Gastroesophageal sphincter (tissue), 4 donors: ENCODE measurements at regions not wholly inside any gene's neighbourhood (a gene's known extent, or its start where the extent isn't known, plus 50 kb on each side); places are given as distances from the start of the nearest gene placed in this dataset.

Source experiments
- ATAC-seq: fragments of 150-250 bp; one replicate; pipeline ENCODE4 v1.9.1; 2016; ENCODE audit warnings: mild to moderate bottlenecking, moderate library complexity
- H3K27ac ChIP-seq, 4 donors: fragments of 200-600 bp; sonication (generic) in 3 of 4; 1 replicate in 3 of 4; 2 replicates in 1 of 4; pipeline ENCODE4 v1.5.1; 2016 to 2019
- H3K27me3 ChIP-seq: fragments of 200-600 bp; sonication (generic); one replicate; pipeline ENCODE4 v1.5.1; 2019
- H3K36me3 ChIP-seq, 2 donors: fragments of 200-600 bp; sonication (generic); one replicate each; pipeline ENCODE4 v1.5.1; 2019; ENCODE audit warnings: control low read depth in 1 of 2
- H3K4me1 ChIP-seq, 3 donors: fragments of 200-600 bp; sonication (generic); 1 replicate in 2 of 3; 2 replicates in 1 of 3; pipeline ENCODE4 v1.5.1; 2016 to 2019; ENCODE audit warnings: control low read depth in 2 of 3
- H3K4me3 ChIP-seq, 2 donors: fragments of 200-600 bp; sonication (generic); one replicate each; pipeline ENCODE4 v1.5.1; 2019; ENCODE audit warnings: mild to moderate bottlenecking in 1 of 2, moderate library complexity in 1 of 2
- H3K9me3 ChIP-seq, 3 donors: fragments of 200-600 bp; sonication (generic); one replicate each; pipeline ENCODE4 v1.5.1; 2017 to 2019; ENCODE audit warnings: control low read depth in 2 of 3
- CTCF ChIP-seq, 4 experiments: fragments of 200-600 bp in 2 of 4; fragments of 450-650 bp in 2 of 4; sonication (generic) in 1 of 4; IDR thresholded peaks; one replicate each; pipeline ENCODE4 v1.5.1; 2017 to 2019; ENCODE audit warnings: antibody characterized with exemption in 4 of 4, mild to moderate bottlenecking in 2 of 4, moderate library complexity in 2 of 4
- EP300 ChIP-seq: sonication (generic); formaldehyde crosslinking; IDR thresholded peaks from one replicate; pipeline ENCODE4 v1.6.1; 2017; ENCODE audit warnings: antibody characterized with exemption, mild to moderate bottlenecking
- POLR2A ChIP-seq, 2 donors: fragments of 450-650 bp; IDR thresholded peaks; one replicate each; pipeline ENCODE4 v1.6.1; 2017; ENCODE audit warnings: antibody characterized with exemption in 2 of 2, mild to moderate bottlenecking in 2 of 2, moderate library complexity in 1 of 2
- POLR2AphosphoS5 ChIP-seq: sonication (generic); formaldehyde crosslinking; IDR thresholded peaks from one replicate; pipeline ENCODE4 v1.6.1; 2017; ENCODE audit warnings: antibody characterized with exemption
- WGBS, 2 donors: methylation state at CpG; one replicate each; pipeline ENCODE4 v1.1.5; 2018; ENCODE audit warnings: low coverage in 1 of 2; 5-methylcytosine and 5-hydroxymethylcytosine counted together

DNA sequence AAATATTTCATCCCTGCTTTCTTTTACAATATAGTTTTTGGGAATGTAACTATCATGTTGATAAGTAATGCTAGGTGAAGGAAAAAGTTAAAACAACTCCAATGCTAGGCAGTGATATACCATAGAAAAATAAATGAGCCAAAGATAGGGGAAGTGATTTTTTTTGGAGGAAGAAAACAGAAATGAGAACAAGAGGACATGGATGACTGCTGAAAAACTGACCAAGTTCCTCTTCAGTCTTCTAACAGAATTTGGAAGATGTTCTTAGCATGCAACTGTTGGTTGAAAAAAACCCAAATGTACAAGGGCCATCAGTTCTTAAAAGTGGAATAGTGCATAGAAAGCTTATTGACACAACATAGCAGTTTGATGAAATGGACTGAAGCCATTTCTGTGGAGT is 262.5 kb upstream of the STARD13 start:
- H3K4me1 ChIP-seq: peaks cover 10 to 23% (median 14%) of the 10 kb centered on the region in 3 donors
- H3K27me3 ChIP-seq: no peaks in the 10 kb centered on the region
- ATAC-seq: no peak
- H3K4me3 ChIP-seq: no peak overlapping the region
- no peak for TF ChIP-seq EP300
- TF ChIP-seq CTCF (IDR thresholded peaks at IDR 0.05): no peak
- H3K27ac ChIP-seq: no peak overlapping the region
- H3K36me3 ChIP-seq: no peaks in the 10 kb centered on the region
- H3K9me3 ChIP-seq: no peaks in the 10 kb centered on the region

GRCh38 chr13:33550276-33550675 is 264.7 kb upstream of the STARD13 start:
- WGBS, 2 donors: 78 to 97% methylated on average over 3 of the region's 3 CpGs
- TF ChIP-seq CTCF (IDR thresholded peaks at IDR 0.05) (no peak), POLR2AphosphoS5 (no peak), EP300 (no peak), POLR2A (IDR thresholded peaks at IDR 0.05) (no peak)
- Histone ChIP-seq H3K9me3 (no peaks in the 10 kb centered on the region), H3K36me3 (no peaks in the 10 kb centered on the region), H3K4me3 (no peak overlapping the region), H3K4me1 (peaks cover 0 to 7% (median 0%) of the 10 kb centered on the region in 3 donors), H3K27me3 (no peaks in the 10 kb centered on the region), H3K27ac (no peak overlapping the region)
- no peak for ATAC-seq

GRCh38 chr13:33550885-33551284 is 265.3 kb upstream of the STARD13 start:
- Histone ChIP-seq H3K4me1 (peaks cover 0 to 13% (median 0%) of the 10 kb centered on the region in 3 donors), H3K27me3 (no peaks in the 10 kb centered on the region), H3K9me3 (no peaks in the 10 kb centered on the region), H3K36me3 (no peaks in the 10 kb centered on the region), H3K4me3 (no peak overlapping the region), H3K27ac (no peak overlapping the region)
- no peak for TF ChIP-seq POLR2A (IDR thresholded peaks at IDR 0.05)
- no peak for TF ChIP-seq POLR2AphosphoS5
- no peak for TF ChIP-seq EP300
- no peak for TF ChIP-seq CTCF (IDR thresholded peaks at IDR 0.05)
- WGBS, 2 donors: 94 to 100% methylated on average over 2 of the region's 2 CpGs
- ATAC-seq: no peak

DNA sequence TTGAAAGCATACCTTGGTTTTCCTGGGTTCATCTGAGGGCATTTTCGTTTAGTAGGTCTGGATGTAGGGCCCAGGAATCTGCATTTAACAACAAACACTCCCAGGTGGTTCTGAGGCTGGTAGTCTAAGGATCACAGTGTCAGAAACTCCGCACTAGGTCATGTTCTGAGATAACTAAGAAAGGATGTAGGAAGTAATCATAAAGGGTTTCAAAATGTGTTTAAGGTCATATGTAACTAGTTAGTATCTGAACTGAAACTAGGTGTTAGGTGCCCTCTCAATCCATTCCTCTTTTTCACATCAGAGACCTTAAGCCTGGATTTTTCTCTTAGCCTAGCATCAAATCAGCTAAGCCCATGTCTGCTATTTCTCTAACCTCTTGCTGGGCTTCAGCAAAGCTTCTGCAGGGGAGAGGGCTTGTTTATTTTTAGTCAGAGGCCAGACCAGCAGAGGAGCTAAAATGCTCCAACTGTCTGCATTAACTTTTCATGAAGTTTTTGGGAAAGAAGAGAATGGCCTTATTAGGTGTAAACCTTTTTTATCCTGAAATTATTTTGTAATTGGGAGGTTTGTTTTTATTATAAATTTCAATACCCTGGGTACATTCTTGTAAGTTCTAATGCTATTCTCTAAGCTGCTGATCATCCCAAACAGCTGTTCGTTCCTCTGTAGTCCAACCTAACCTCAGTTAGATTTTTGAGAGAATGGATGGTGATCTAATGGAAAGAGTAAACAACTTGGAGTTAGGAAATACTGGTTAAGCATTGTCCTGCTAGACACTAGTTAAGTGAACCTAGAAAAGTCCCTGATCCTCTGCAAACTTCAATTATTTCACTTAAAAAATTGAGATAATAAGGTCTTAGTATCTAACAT is 262.8 kb upstream of the RFC3 start:
- 51 to 66% methylated on average over 3 of the region's 3 CpGs for WGBS, 2 donors
- H3K27ac ChIP-seq: peak overlapping the region in 2 of 4 donors; percentile 20 to 35
- no peak for ATAC-seq

More for the DNA sequence above, 262.8 kb upstream of the RFC3 start:
- H3K27me3 ChIP-seq: no peaks in the 10 kb centered on the region
- TF ChIP-seq POLR2A (IDR thresholded peaks at IDR 0.05) (no peak), CTCF (IDR thresholded peaks at IDR 0.05) (no peak), POLR2AphosphoS5 (no peak), EP300 (no peak)
- H3K36me3 ChIP-seq: no peaks in the 10 kb centered on the region
- no peak overlapping the region for H3K4me3 ChIP-seq
- peaks cover 0 to 21% (median 0%) of the 10 kb centered on the region in 3 donors for H3K4me1 ChIP-seq
- H3K9me3 ChIP-seq: no peaks in the 10 kb centered on the region
